GM20431 (cell line): ENCODE measurements at regions not wholly inside any gene's neighbourhood (a gene's known extent, or its start where the extent isn't known, plus 50 kb on each side); places are given as distances from the start of the nearest gene placed in this dataset.
"Not testable (repeated sequence)": the region's sequence is repeated elsewhere in the genome, so short reads cannot be mapped to it uniquely, and the experiment has no call there.

ENCODE experiments used
- in situ Hi-C: fragments of 300-500 bp; cut with MseI, MboI; formaldehyde crosslinking; loops from one replicate; pipeline ENCODE4 v1.15.0; 2020; ENCODE audit warnings: low sequenced_read_pairs; ENCODE audit not compliant: unreplicated experiment

GRCh38 chr3:26029321-26029720, 239.4 kb downstream of the OXSM start:
- in situ Hi-C loops = no loop called here

GRCh38 chr3:26042126-26042525, 252.2 kb downstream of the OXSM start:
- in situ Hi-C loops = not testable (repeated sequence)

GRCh38 chr3:26049951-26050350, 260.1 kb downstream of the OXSM start:
- in situ Hi-C loops = no loop called here

- in situ Hi-C loops = no loop called here
Measured at GRCh38 chr3:26050776-26051175, 260.9 kb downstream of the OXSM start.

- in situ Hi-C loops = no loop called here
Measured at GRCh38 chr3:26058901-26059321, 269.0 kb downstream of the OXSM start.

GRCh38 chr3:26061947-26062346, 272.1 kb downstream of the OXSM start:
- in situ Hi-C loops = no loop called here

GRCh38 chr3:26064297-26064696, 274.4 kb downstream of the OXSM start:
- in situ Hi-C loops = no loop called here

- in situ Hi-C loops = no loop called here
Measured at GRCh38 chr3:26068890-26069289, 279.0 kb downstream of the OXSM start.

- in situ Hi-C loops = no loop called here
Measured at GRCh38 chr3:26070854-26071253, 281.0 kb downstream of the OXSM start.

- in situ Hi-C loops = no loop called here
Measured at GRCh38 chr3:26074080-26074479, 284.2 kb downstream of the OXSM start.

- in situ Hi-C loops = no loop called here
Measured at GRCh38 chr3:26078539-26078938, 288.6 kb downstream of the OXSM start.

GRCh38 chr3:26081166-26081565, 291.3 kb downstream of the OXSM start:
- in situ Hi-C loops = no loop called here

- in situ Hi-C loops = no loop called here
Measured at GRCh38 chr3:26081806-26082205, 291.9 kb downstream of the OXSM start.

GRCh38 chr3:26082911-26083310, 293.0 kb downstream of the OXSM start:
- in situ Hi-C loops = no loop called here

- in situ Hi-C loops = no loop called here
Measured at GRCh38 chr3:26084629-26085028, 294.7 kb downstream of the OXSM start.

- in situ Hi-C loops = no loop called here
Measured at GRCh38 chr3:26087751-26088150, 297.9 kb downstream of the OXSM start.

- in situ Hi-C loops = no loop called here
Measured at GRCh38 chr3:26089249-26089648, 299.4 kb downstream of the OXSM start.

- in situ Hi-C loops = no loop called here
Measured at GRCh38 chr3:26090589-26090988, 300.7 kb downstream of the OXSM start.

- in situ Hi-C loops = no loop called here
Measured at GRCh38 chr3:26091096-26091495, 301.2 kb downstream of the OXSM start.

- in situ Hi-C loops = no loop called here
Measured at GRCh38 chr3:26091626-26092025, 301.7 kb downstream of the OXSM start.

GRCh38 chr3:26097111-26097510, 307.2 kb downstream of the OXSM start:
- in situ Hi-C loops = not testable (repeated sequence)

- in situ Hi-C loops = no loop called here
Measured at GRCh38 chr3:26099692-26100091, 309.8 kb downstream of the OXSM start.

GRCh38 chr3:26100176-26100575, 310.3 kb downstream of the OXSM start:
- in situ Hi-C loops = no loop called here
